T-helper 2 cell (primary cell): ENCODE measurements at regions not wholly inside any gene's neighbourhood (a gene's known extent, or its start where the extent isn't known, plus 50 kb on each side); places are given as distances from the start of the nearest gene placed in this dataset.
A peak's percentile ranks its signal among the peaks of the same experiment; 100 is the strongest.
"Not testable (repeated sequence)": the region's sequence is repeated elsewhere in the genome, so short reads cannot be mapped to it uniquely, and the experiment has no call there.

Source experiments
- DNase-seq, 5 experiments: peaks; one replicate each; pipeline versions ENCODE4 v3.0.0 to v3.0.0-alpha.2; 2012 to 2022

DNA sequence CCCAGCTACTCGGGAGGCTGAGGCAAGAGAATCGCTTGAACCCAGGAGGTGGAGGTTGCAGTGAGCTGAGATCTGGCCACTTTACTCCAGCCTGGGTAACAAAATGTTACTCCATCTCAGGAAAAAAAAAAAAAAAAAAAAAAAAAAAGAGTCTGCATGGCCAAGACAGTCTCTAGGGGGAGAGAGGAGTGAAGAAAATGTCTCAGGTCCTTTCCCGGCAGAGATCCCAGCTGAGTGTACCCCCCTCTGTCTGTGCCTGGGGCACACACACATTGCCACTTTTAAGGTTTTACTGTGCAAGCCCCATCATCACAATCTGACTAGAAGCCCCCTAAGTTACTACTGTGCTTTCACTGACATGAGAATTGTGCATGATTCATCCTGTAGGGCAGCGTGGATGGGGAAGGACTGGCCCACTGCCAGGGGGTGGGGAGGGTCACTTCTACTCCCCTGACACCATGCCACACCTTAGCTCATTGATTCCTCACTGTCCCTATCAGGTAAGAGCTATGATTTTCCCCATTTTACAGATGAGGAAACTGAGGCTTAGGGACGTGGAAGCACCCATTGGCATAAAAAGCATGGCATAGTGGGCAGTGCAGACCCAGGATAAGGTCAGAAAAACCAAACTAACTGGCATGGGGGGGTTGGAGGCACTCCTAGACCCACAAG is 102.3 kb upstream of the LARP1 start:
- no peak for DNase-seq

DNA sequence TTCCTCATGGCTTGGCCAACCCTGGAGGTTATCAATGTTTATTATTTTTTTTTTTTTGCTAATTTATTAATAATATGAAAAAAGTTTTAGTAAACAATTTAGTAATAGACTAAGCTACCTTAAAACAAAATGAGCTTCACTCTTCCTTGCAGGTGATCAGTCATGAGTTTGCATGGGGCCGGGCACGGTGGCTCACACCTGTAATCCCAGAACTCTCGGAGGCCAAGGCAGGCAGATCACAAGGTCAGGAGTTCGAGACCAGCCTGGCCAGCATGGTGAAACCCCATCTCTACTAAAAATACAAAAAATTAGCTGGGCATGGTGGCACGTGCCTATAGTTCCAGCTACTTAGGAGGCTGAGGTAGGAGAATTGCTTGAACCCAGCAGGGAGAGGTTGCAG is 103.4 kb upstream of the LARP1 start:
- DNase-seq = not testable (repeated sequence)

DNA sequence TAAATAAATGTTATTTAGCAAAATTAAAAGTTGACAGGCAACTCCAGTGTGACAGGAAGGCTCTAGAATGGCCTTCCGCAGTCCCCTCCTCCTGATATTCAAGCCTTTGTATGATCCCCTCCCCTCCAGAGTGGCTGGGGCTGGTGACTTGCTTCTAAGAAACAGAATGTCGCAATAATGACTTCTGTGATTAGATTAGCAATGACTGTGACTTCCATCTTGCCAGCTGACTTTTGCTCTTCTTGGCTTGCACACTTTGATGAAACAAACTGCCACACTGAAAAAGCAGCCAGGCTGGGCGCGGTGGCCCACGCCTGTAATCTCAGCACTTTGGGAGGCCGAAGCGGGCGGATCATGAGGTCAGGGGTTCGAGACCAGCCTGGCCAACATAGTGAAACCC is 106.5 kb upstream of the LARP1 start:
- no peak for DNase-seq

DNA sequence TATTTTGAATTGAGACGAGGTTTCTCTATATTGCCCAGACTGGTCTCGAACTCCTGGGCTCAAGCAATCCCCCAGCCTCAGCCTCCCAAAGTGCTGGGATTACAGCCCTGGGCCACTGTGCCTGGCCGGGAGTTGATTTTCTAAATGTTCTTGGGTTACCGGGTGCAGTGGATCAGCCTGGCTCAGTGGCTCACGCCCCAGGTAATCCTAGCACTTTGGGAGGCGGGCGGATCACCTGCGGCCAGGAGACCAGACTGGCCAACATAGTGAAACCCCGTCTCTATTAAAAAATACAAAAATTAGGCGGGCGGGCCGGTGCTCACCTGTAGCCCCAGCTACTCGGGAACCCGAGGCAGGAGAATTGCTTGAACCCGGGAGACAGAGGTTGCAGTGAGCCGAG is 106.9 kb upstream of the LARP1 start:
- DNase-seq = no peak

GRCh38 chr5:154647761-154648145 is 107.4 kb upstream of the LARP1 start:
- DNase-seq = no peak

- peak in 1 of 5 experiments; percentile 13 for DNase-seq
These were observed 107.9 kb upstream of the LARP1 start for GRCh38 chr5:154647114-154647760.

GRCh38 chr5:154646745-154647113 is 108.4 kb upstream of the LARP1 start:
- no peak for DNase-seq

DNA sequence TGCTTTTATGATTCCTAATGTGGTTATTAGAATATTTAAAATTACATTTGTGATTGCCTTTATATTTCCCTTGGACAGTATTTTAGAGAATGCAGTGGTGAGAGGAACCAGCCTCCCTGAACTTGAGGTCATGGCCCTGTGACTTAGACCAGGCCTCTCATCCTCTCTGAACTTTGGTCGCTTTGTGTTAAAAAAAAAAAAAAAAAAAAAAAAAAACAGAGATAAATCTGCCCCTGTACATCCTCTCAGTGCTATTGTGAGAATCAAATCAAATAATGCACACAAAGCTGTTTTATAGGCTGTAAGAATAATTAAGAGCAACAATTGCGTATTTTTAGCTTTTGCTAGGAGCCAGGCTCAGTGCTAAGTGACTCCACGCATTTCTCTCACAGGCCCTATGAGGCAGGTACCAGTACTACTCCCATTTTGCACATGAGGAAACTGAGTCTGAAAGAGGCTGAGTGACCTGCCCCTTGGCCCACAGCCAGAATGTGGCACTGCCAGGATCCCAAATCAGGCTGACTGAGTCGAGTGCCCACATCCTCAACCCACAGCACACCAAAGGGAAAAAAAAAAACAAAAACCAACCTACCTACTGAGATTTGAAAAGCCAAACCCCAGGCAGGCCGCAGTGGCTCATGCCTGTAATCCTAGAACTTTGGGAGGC is 110.3 kb upstream of the LARP1 start:
- no peak for DNase-seq

DNA sequence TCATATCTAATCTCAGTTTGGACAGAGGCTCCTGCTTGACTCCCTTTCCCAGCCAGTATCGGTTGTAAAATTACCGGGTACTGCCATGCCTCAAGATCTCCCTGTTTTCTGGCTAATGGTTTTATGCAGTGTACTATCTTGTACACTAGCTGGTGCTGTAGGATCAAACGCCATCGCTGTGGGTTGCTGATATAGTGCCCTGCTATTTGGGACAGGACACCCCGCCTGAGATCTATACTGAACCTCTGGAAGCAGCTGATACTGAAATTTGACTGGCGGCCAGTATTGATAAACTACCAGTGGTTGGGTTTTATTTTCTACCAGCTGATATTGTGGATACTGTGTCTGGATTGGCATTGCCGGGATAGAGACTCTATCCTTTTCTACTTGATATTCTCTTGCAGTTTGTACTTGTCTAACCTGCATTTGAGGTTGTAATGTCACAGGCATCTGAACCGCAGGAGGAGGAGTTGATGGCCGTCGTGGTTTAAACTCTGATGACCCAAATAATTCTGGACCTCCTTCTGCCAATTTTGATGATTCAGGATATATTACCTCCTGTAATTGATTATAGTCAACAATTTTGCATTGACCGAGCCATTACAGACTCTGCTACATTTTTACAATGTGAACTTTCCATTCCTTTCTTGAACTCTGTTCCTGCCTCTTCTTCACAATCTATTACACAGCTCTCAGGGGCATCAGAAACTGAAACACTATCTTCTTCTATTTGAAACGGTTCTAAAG is 112.5 kb upstream of the LARP1 start:
- DNase-seq = peak in 1 of 5 experiments; percentile 19

DNA sequence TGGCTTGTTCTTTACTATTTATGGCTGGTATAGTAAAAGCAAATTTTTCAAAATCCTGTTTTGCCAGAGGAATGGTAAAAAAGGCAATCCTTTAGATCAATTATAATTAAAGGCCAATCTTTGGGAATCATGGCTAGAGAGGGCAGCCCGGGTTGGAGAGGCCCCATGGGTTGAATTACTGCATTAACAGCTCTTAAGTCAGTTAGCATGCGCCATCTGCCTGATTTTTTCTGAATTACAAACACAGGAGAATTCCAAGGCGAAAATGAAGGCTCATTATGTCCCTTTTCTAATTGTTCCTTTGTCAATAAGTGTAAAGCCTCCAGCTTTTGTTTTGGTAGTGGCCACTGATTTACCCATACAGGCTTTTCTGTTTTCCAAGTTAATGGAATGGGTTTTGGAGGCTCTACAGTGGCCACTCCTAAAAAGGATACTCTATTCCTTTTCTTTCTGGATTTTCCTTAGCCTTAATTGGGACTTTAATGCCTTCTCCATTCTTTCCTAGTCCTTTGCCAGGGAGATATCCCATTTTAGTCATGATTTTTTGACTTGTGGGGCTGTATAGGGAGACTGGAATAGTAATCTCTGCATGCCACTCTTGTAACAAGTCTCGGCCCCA is 114.9 kb upstream of the LARP1 start:
- not testable (repeated sequence) for DNase-seq

GRCh38 chr5:154636786-154637185 is 118.4 kb upstream of the LARP1 start:
- not testable (repeated sequence) for DNase-seq

GRCh38 chr5:154636271-154636670 is 118.9 kb upstream of the LARP1 start:
- not testable (repeated sequence) for DNase-seq

- DNase-seq = not testable (repeated sequence)
These were observed 121.4 kb upstream of the LARP1 start for GRCh38 chr5:154633744-154634143.

DNA sequence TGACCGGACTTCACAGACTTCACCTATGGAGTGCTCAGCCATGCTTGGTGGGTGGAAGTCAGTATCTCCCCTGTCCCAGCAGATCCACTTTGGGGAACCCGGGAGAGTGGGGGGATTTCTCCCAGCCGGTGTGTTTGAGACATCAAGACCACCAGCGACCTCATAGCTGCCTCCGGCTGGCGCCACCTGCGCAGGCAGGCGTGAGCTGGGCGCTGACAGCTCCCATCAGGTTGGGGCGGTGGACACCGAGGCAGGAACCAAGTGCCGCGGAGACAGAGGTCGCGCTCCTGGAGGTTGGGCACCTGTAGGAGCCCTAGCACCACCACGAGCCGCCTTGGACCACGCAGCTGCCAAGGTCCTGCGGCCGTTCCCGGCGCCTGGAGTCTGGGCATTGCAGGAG is 124.0 kb upstream of the LARP1 start:
- DNase-seq = no peak

DNA sequence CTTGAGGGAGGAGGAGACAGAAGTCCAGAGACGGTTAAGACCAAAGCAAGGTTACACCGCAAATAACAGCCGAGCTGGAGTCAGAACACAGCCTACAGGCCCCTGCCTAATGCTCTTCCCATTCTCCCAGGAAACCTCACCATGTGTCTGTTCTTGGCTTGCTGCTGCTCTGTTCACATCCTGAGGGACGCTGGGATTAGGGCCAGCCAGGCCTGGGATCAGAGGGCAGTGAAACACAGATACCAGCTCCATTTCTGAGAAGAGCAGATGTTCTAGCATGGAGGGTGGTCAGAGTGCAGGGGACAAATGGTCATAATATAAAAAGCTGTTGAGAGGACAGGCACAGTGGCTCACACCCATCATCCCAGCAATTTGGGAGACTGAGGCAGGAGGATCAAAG is 124.8 kb upstream of the LARP1 start:
- DNase-seq = no peak

DNA sequence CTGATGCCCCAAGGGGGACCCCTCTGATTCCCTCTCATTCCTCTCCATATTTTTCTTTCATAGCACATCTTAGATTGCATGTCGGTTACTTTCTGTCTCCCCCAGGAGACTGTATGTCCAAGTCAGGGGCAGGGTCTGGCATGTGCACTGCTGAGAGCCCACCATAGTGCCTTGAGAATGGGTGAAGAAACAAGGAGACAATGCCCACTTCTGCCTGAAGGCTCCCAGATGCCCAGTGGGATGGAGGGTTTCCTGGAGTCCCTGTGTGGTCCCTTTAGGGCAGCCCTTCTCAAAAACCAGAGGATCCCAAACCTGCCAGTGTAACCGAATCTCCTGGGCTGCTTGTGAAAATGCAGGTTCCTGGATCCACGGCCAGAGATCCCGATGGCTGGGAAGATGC is 126.5 kb upstream of the LARP1 start:
- DNase-seq = no peak

DNA sequence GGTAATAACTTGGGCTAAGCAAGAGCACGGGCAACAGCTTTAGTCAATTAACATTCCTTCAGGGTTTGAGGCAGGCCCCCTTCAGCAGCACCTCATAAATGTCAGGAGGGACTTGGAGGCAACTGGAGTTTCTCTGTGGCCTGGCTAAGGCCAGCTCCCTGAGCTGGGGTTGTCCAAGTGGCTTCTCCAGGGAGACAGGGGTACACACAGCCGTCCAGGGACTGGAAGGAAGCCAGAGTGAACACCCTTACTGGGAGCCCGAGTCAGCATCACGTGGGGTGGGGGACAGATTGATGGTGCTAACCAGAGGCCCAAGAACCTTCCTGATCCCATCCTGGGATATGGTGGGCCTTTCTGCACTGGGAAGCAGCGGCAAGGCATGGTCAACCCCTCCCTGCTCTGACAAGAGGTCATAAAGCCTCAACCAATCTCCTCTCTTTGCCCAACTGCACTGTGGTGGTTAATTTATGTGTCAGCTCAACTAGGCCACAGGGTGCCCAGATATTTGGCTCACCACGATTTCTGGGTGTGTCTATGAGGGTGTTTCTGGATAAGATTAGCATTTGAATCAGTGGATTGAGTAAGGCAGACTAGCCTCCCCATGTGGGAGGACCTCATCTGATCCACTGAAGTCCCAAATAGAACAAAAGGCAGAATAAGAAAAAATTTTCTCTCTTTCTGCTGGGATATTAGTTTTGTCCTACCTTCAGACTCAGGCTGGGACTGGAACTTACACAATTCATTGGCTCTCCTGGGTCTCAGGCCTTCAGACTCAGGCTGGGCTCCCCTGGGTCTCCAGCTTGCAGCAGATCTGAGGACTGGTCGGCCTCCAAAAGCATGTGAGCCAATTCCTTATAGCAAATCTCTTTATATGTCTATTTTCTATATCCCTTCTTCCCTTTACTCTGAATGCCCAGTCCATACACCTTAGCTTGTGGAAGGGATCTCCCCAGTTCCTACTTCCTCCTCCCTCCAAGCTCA is 127.2 kb upstream of the LARP1 start:
- DNase-seq = no peak

DNA sequence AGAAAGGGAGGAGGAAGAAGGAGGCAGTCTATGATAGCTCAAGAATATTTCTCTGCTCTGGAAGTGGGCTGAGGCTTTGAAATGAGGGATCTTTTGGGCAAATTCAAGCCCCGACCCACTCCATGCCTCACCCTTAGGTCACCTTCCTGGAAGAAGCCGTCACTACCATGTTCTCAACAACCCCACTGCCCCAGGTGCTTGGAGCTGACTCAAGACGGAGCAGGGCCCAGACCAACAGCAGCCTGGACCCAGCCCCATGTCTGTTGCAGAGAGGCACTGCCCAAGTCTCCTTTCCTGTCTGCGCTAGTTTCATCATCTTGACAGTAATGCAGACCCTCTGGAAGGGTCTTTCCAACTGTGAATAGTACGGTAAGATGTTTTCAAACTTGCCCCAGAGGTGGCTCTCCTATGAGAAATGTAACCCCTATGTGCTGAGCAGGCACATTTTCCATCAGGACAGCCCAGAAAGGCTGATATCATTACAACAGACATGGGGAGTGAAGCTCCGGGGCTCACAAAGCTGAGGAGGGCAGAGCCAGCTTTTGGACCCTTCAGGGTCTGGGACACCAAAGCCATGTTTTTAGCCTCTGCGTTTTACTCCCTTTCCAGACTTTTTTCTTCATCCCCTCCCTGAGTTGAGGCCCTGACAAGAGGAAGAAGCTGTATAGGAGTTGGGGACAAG is 128.2 kb upstream of the LARP1 start:
- no peak for DNase-seq

- DNase-seq = no peak
These were observed 130.1 kb upstream of the LARP1 start for GRCh38 chr5:154625031-154625430.

GRCh38 chr5:154624341-154624740 is 130.8 kb upstream of the LARP1 start:
- DNase-seq = no peak

DNA sequence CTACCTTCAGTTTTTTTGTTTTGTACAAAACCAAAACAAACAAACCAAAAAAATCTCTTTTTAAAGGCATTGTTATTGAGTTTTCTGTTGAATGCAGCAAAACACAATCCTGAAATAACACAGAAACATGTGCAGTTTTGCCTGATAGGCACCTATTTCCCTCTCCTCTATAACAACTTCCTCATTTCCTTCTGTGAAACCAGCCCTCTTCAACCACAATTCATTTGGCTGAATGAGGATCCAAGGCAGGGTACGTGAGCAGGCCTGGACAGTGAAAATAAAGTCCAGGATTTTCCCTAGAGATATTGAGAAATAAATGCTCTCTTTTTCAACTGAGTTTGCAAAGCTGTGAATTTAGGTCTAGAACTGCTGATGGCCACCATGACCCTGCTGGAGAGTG is 134.8 kb upstream of the LARP1 start:
- no peak for DNase-seq
